ENCODE measurements at regions not wholly inside any gene's neighbourhood (a gene's known extent, or its start where the extent isn't known, plus 50 kb on each side); places are given as distances from the start of the nearest gene placed in this dataset.

GRCh38 chr7:91443862-91444261 lies 179.6 kb downstream of the FZD1 start:
- H3K27ac Mint-ChIP-seq (ENCODE audit: unreplicated experiment): no peak overlapping the region
- peaks cover 4% of the 10 kb centered on the region for H3K9me3 Mint-ChIP-seq (ENCODE audit: unreplicated experiment)
- peaks cover 4% of the 10 kb centered on the region for H3K36me3 Mint-ChIP-seq (ENCODE audit: low read depth, unreplicated experiment)
- H3K27me3 Mint-ChIP-seq (ENCODE audit: unreplicated experiment): no peaks in the 10 kb centered on the region
- no peak overlapping the region for H3K4me3 Mint-ChIP-seq (ENCODE audit: unreplicated experiment)
- DNase-seq (ENCODE audit: low spot score): no peak
- no peak for TF ChIP-seq CTCF (IDR thresholded peaks at IDR 0.05; ENCODE audit: unreplicated experiment)
- H3K4me1 Mint-ChIP-seq (ENCODE audit: unreplicated experiment): no peaks in the 10 kb centered on the region

DNA sequence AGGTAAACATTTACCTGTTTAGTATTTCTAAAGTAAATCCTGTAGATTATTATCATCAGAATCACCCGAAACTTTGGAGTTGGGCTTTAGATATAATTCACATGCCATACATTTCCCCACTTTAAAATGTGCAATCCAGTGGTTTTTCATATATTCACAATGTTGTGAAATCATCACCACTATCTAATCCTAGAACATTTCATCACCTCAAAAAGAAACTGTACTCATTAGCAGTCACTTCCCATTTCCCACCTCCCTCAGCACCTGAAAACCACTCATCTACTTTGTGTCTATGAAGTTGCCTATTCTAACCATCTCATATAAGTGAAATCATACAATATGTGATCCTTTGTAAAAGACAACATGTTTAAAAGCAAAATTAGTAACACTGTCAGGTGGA lies 182.6 kb downstream of the FZD1 start:
- no peaks in the 10 kb centered on the region for H3K9me3 Mint-ChIP-seq (ENCODE audit: unreplicated experiment)
- no peak for DNase-seq (ENCODE audit: low spot score)
- H3K4me1 Mint-ChIP-seq (ENCODE audit: unreplicated experiment): no peaks in the 10 kb centered on the region
- H3K4me3 Mint-ChIP-seq (ENCODE audit: unreplicated experiment): no peak overlapping the region
- H3K36me3 Mint-ChIP-seq (ENCODE audit: low read depth, unreplicated experiment): peaks cover 4% of the 10 kb centered on the region
- H3K27ac Mint-ChIP-seq (ENCODE audit: unreplicated experiment): no peak overlapping the region
- H3K27me3 Mint-ChIP-seq (ENCODE audit: unreplicated experiment): no peaks in the 10 kb centered on the region
- TF ChIP-seq CTCF (IDR thresholded peaks at IDR 0.05; ENCODE audit: unreplicated experiment): no peak

DNA sequence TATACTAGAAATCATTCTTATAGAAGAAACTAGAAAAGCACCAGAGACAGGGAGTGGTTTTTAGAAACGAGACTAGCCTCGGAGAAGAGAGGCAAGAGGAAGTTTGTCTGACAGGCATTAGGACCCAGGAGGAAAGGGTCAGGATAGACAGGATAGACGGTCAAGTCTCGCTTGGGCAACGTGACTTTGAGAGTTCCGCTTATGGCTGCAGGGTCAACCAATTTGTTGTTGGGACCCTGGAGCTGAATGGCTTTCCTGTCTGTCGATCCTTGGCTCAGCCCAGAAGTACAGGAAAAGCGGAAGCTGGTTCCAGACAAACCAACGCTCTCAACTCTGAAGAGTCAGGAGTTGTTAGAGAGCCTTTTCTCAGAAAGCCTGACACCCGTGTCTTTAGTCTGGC lies 191.2 kb downstream of the FZD1 start:
- no peak for TF ChIP-seq CTCF (IDR thresholded peaks at IDR 0.05; ENCODE audit: unreplicated experiment)
- no peak overlapping the region for H3K27ac Mint-ChIP-seq (ENCODE audit: unreplicated experiment)
- no peak for DNase-seq (ENCODE audit: low spot score)
- peaks cover 4% of the 10 kb centered on the region for H3K27me3 Mint-ChIP-seq (ENCODE audit: unreplicated experiment)
- no peaks in the 10 kb centered on the region for H3K4me1 Mint-ChIP-seq (ENCODE audit: unreplicated experiment)
- H3K9me3 Mint-ChIP-seq (ENCODE audit: unreplicated experiment): no peaks in the 10 kb centered on the region
- no peak overlapping the region for H3K4me3 Mint-ChIP-seq (ENCODE audit: unreplicated experiment)
- H3K36me3 Mint-ChIP-seq (ENCODE audit: low read depth, unreplicated experiment): no peaks in the 10 kb centered on the region

DNA sequence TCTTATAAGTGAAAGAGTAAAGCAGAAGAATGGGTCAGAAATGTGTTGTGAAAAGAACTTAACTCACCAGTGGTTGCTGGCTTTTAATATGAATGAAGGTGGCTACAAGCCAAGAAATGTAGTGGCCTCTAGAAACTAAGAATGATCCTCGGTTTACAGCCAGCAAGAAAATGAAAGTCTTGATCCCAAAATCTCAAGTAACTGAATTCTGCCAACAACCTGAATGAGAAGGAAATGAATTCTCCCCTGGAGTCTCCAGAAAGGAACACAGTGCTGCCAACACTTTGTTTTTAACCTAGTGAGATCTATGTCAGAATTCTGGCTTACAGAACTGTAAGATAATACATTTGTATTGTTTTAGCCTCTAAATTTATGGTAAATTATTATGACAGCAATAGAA lies 193.0 kb downstream of the FZD1 start:
- H3K27ac Mint-ChIP-seq (ENCODE audit: unreplicated experiment): no peak overlapping the region
- H3K36me3 Mint-ChIP-seq (ENCODE audit: low read depth, unreplicated experiment): no peaks in the 10 kb centered on the region
- no peak overlapping the region for H3K4me3 Mint-ChIP-seq (ENCODE audit: unreplicated experiment)
- H3K9me3 Mint-ChIP-seq (ENCODE audit: unreplicated experiment): no peaks in the 10 kb centered on the region
- no peaks in the 10 kb centered on the region for H3K4me1 Mint-ChIP-seq (ENCODE audit: unreplicated experiment)
- H3K27me3 Mint-ChIP-seq (ENCODE audit: unreplicated experiment): peaks cover 2% of the 10 kb centered on the region
- DNase-seq (ENCODE audit: low spot score): no peak
- TF ChIP-seq CTCF (IDR thresholded peaks at IDR 0.05; ENCODE audit: unreplicated experiment): no peak

GRCh38 chr7:91459539-91459938 lies 195.3 kb downstream of the FZD1 start:
- no peak for TF ChIP-seq CTCF (IDR thresholded peaks at IDR 0.05; ENCODE audit: unreplicated experiment)
- Mint-ChIP-seq H3K27ac (ENCODE audit: unreplicated experiment) (no peak overlapping the region), H3K36me3 (ENCODE audit: low read depth, unreplicated experiment) (no peaks in the 10 kb centered on the region), H3K4me3 (ENCODE audit: unreplicated experiment) (no peak overlapping the region), H3K4me1 (ENCODE audit: unreplicated experiment) (no peaks in the 10 kb centered on the region), H3K9me3 (ENCODE audit: unreplicated experiment) (no peaks in the 10 kb centered on the region), H3K27me3 (ENCODE audit: unreplicated experiment) (no peaks in the 10 kb centered on the region)
- DNase-seq (ENCODE audit: low spot score): no peak
